Progenitor cell of endocrine pancreas (in vitro differentiated cells): ENCODE measurements at regions not wholly inside any gene's neighbourhood (a gene's known extent, or its start where the extent isn't known, plus 50 kb on each side); places are given as distances from the start of the nearest gene placed in this dataset.
"Not testable (repeated sequence)": the region's sequence is repeated elsewhere in the genome, so short reads cannot be mapped to it uniquely, and the experiment has no call there.

Source experiments
- DNase-seq: peaks from one replicate; pipeline ENCODE4 v3.0.0; 2021; ENCODE audit warnings: low spot score; ENCODE audit not compliant: unreplicated experiment
- H3K27ac Mint-ChIP-seq: 2 replicates; pipeline ENCODE4 v1.8.0; 2021; ENCODE audit warnings: mild to moderate bottlenecking, moderate library complexity, mixed read lengths
- H3K27me3 Mint-ChIP-seq: 2 replicates; pipeline ENCODE4 v1.8.0; 2021; ENCODE audit warnings: mixed read lengths
- H3K36me3 Mint-ChIP-seq: 2 replicates; pipeline ENCODE4 v1.8.0; 2022; ENCODE audit warnings: mixed read lengths; ENCODE audit not compliant: insufficient read depth
- H3K4me1 Mint-ChIP-seq: 2 replicates; pipeline ENCODE4 v1.8.0; 2021; ENCODE audit warnings: low read depth, mixed read lengths
- H3K4me3 Mint-ChIP-seq: 2 replicates; pipeline ENCODE4 v1.8.0; 2021; ENCODE audit warnings: low read depth, mild to moderate bottlenecking, moderate library complexity, mixed read lengths
- H3K9me3 Mint-ChIP-seq: 2 replicates; pipeline ENCODE4 v1.8.0; 2021; ENCODE audit warnings: low read depth, mixed read lengths
- TF ChIP-seq, protein P1 (sequence below): fragments of 200-600 bp; sonication (generic); IDR thresholded peaks from one replicate; pipeline ENCODE4 v1.5.0; 2021; ENCODE audit warnings: antibody characterized with exemption, mild to moderate bottlenecking; ENCODE audit not compliant: unreplicated experiment

DNA sequence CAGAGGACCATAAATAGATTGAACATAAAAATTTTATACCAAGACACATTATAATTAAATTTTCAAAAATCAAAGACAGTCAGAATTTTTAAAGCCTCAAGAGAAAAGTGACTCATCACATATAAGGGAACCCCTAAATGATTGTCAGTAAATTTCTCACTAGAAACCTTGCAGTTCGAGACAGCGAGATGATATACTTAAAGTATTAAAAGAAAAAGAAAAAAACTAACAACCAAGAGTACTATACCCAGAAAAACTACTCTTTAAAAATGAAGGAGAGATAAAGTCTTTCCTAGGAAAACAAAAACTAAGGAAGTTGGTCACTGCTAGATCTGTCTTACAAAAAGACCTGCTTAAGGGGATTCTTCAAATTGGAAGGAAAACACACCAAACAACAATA, 251.4 kb upstream of the MSX2 start:
- DNase-seq: no peak
- H3K9me3 Mint-ChIP-seq: peaks cover 24% of the 10 kb centered on the region
- H3K4me1 Mint-ChIP-seq: no peaks in the 10 kb centered on the region
- no peaks in the 10 kb centered on the region for H3K36me3 Mint-ChIP-seq
- no peaks in the 10 kb centered on the region for H3K27me3 Mint-ChIP-seq
- no peak overlapping the region for H3K4me3 Mint-ChIP-seq
- H3K27ac Mint-ChIP-seq: no peak overlapping the region
- TF ChIP-seq, protein P1, sequence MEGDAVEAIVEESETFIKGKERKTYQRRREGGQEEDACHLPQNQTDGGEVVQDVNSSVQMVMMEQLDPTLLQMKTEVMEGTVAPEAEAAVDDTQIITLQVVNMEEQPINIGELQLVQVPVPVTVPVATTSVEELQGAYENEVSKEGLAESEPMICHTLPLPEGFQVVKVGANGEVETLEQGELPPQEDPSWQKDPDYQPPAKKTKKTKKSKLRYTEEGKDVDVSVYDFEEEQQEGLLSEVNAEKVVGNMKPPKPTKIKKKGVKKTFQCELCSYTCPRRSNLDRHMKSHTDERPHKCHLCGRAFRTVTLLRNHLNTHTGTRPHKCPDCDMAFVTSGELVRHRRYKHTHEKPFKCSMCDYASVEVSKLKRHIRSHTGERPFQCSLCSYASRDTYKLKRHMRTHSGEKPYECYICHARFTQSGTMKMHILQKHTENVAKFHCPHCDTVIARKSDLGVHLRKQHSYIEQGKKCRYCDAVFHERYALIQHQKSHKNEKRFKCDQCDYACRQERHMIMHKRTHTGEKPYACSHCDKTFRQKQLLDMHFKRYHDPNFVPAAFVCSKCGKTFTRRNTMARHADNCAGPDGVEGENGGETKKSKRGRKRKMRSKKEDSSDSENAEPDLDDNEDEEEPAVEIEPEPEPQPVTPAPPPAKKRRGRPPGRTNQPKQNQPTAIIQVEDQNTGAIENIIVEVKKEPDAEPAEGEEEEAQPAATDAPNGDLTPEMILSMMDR: no peak

DNA sequence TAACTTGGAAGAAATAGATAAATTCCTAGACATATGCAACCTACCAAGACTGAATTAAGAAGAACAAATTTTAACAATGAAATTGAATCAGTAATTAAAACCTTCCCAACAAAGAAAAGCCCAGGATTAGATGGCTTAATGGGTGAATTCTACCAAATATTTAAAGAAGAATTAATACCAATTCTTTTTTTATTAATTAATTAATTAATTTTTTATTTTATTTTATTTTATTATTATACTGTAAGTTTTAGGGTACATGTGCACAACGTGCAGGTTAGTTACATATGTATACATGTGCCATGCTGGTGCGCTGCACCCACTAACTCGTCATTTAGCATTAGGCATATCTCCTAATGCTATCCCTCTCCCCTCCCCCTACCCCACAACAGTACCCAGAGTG, 248.4 kb upstream of the MSX2 start:
- not testable (repeated sequence) for H3K4me3 Mint-ChIP-seq, H3K27me3 Mint-ChIP-seq, H3K4me1 Mint-ChIP-seq

DNA sequence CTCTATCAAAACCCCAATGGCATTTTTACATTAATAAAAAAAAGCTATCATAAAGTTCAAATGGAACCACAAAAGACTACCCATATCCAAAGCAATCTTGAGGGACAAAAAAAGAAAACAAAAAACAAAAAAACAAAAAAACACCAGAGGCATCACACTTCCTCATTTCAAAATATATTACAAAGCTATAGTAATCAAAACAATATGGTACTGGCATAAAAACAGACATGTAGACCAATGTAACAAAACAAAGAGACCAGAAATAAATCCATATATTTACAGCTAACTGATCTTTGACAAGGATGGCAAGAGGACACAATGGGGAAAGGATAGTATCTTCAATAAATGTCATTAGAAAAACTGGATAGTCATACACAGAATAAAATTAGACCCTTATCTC, 245.1 kb upstream of the MSX2 start:
- TF ChIP-seq, protein P1: no peak
- H3K36me3 Mint-ChIP-seq: peaks cover 3% of the 10 kb centered on the region
- no peak overlapping the region for H3K27ac Mint-ChIP-seq
- no peaks in the 10 kb centered on the region for H3K27me3 Mint-ChIP-seq
- peaks cover 7% of the 10 kb centered on the region for H3K4me1 Mint-ChIP-seq
- DNase-seq: no peak
- no peak overlapping the region for H3K4me3 Mint-ChIP-seq
- H3K9me3 Mint-ChIP-seq: peaks cover 33% of the 10 kb centered on the region

More for the DNA sequence above, 248.4 kb upstream of the MSX2 start:
- DNase-seq, H3K36me3 Mint-ChIP-seq, H3K27ac Mint-ChIP-seq: not testable (repeated sequence)
- peaks cover 35% of the 10 kb centered on the region for H3K9me3 Mint-ChIP-seq

DNA sequence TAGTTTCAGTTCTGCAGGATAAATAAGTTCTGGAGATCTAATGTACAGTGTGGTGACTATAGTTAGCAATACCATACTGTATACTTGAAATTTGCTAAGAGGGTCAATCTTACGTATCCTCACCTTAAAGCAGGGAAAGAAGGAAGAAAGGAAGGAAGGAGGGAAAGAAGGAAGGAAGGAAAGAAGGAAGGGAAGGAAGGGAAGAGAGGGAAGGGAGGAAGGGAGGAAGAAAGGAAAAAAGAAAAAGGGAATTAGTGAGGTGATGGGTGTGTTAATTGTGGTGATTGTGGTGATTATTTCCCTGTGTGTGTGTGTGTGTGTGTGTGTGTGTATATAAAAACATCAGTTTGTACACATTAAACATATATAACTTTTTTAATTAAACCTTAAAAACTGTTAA, 242.6 kb upstream of the MSX2 start:
- Mint-ChIP-seq H3K36me3 (peaks cover 3% of the 10 kb centered on the region), H3K4me3 (no peak overlapping the region), H3K27ac (no peak overlapping the region), H3K27me3 (no peaks in the 10 kb centered on the region), H3K9me3 (peaks cover 20% of the 10 kb centered on the region), H3K4me1 (peaks cover 7% of the 10 kb centered on the region)
- TF ChIP-seq, protein P1: no peak
- DNase-seq: no peak

DNA sequence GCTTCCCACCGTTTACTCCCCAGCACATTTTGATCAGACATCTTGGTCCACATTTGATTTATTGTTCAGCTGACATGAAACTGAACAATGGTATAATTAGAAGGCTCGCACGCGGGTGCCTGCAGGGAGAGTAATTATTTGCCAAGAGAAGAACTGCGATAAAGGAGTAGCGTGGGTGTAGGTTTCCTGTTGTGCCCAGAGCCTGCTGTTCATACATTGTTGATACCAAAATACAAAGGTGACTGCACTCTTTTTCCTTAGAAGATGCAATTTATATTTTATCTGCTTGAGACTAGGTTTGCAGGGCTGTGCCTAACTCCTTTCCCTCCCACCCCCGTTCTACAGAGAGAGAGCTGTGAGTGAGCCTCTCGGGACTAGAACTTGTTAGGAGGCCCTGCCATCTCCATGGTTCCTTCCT, 241.8 kb upstream of the MSX2 start:
- H3K36me3 Mint-ChIP-seq: peaks cover 3% of the 10 kb centered on the region
- no peaks in the 10 kb centered on the region for H3K27me3 Mint-ChIP-seq
- H3K27ac Mint-ChIP-seq: no peak overlapping the region
- H3K4me1 Mint-ChIP-seq: peaks cover 7% of the 10 kb centered on the region
- H3K9me3 Mint-ChIP-seq: peaks cover 20% of the 10 kb centered on the region
- TF ChIP-seq, protein P1: no peak
- no peak overlapping the region for H3K4me3 Mint-ChIP-seq
- no peak for DNase-seq

DNA sequence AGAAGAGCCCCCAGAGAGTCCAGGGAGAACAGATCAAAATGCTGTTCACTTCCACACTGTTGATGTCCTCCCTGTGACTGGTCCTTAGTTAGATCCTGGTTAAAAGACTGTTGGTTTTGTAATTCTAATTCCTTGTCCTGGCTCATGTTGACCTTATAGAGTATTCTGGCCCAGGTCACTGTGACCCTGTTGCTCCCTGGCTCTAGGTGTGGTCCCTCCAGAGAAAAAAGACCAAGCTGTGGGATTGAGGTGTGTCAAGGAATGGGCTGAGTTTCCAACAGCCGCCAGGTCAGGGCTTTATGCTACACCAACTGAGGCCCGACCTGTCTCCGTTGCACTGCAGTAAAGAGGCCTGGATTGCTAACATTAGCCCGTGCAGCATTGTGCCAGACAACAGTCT, 241.0 kb upstream of the MSX2 start:
- H3K27ac Mint-ChIP-seq: no peak overlapping the region
- no peaks in the 10 kb centered on the region for H3K27me3 Mint-ChIP-seq
- peaks cover 2% of the 10 kb centered on the region for H3K36me3 Mint-ChIP-seq
- TF ChIP-seq, protein P1: no peak
- H3K9me3 Mint-ChIP-seq: peaks cover 17% of the 10 kb centered on the region
- H3K4me3 Mint-ChIP-seq: no peak overlapping the region
- peaks cover 7% of the 10 kb centered on the region for H3K4me1 Mint-ChIP-seq
- no peak for DNase-seq
